ENCODE measurements at regions not wholly inside any gene's neighbourhood (a gene's known extent, or its start where the extent isn't known, plus 50 kb on each side); places are given as distances from the start of the nearest gene placed in this dataset.

- CTCF ChIA-PET (ENCODE audit: low intra/inter-chr PET ratio, low total read pairs), result no interaction called here
- 98% methylated on average over 11 of the region's 11 CpGs for WGBS (ENCODE audit: low lambda C conversion rate)
These were observed 122.0 kb upstream of the AHR start for GRCh38 chr7:17176371-17177032.

More at GRCh38 chr7:17176371-17177032, 122.0 kb upstream of the AHR start:
- H3K27me3 ChIP-seq (ENCODE audit: control insufficient read depth in 1 of 2, insufficient read depth in 2 of 2, low read length in 2 of 2), result no peaks in the 10 kb centered on the region
- no peak overlapping the region for H3K27ac ChIP-seq (ENCODE audit: extremely low read length, insufficient read depth, low read length)
- H4K20me1 ChIP-seq (ENCODE audit: insufficient read depth, low read length), result no peaks in the 10 kb centered on the region
- FAIRE-seq (no peak), ATAC-seq (no peak), DNase-seq (ENCODE audit: low spot score) (no peak)
- H3K9me3 ChIP-seq (ENCODE audit: low read length), result no peaks in the 10 kb centered on the region
- no peak overlapping the region for H3K4me3 ChIP-seq (replicated peaks in 1 of 3; ENCODE audit: insufficient read depth in 1 of 3, low read depth in 2 of 3, low read length in 3 of 3)
- H3K79me2 ChIP-seq (ENCODE audit: insufficient read depth, low read length), result no peaks in the 10 kb centered on the region
- no peak for TF ChIP-seq MIER2 (CRISPR knock-in tag; IDR thresholded peaks at IDR 0.05)
- TF ChIP-seq E2F5 (CRISPR knock-in tag; conservative IDR thresholded peaks at IDR 0.05), result no peak
- TF ChIP-seq ZFX (CRISPR knock-in tag; IDR thresholded peaks at IDR 0.05; ENCODE audit: low read depth), result no peak
- TF ChIP-seq ZNF230 (CRISPR knock-in tag; IDR thresholded peaks at IDR 0.05), result no peak
- no peak for TF ChIP-seq PBX3 (CRISPR knock-in tag; IDR thresholded peaks at IDR 0.05; ENCODE audit: borderline replicate concordance)
- no peak for TF ChIP-seq BATF2 (CRISPR knock-in tag; IDR thresholded peaks at IDR 0.05)
- no peak overlapping the region for H3K9ac ChIP-seq (ENCODE audit: insufficient read depth, low read depth, low read length)
- POLR2A ChIA-PET, result no interaction called here
- no TSS peak for BruUV-seq (replicated peaks)
- in situ Hi-C loops (cut with HindIII; ENCODE audit: extremely low pct_ligation_motif_present, low pct_unique_long_range_greater_than_20kb) (no loop called here), intact Hi-C loops (cut with micrococcal nuclease; ENCODE audit: unreplicated experiment) (no loop called here)
- H2AFZ ChIP-seq (ENCODE audit: low read length), result no peak overlapping the region
- H3K4me2 ChIP-seq (ENCODE audit: low read depth, low read length), result no peak overlapping the region
- H3K4me1 ChIP-seq (ENCODE audit: insufficient read depth, low read length), result peaks cover 18% of the 10 kb centered on the region
- H3K36me3 ChIP-seq (replicated peaks in 1 of 2; ENCODE audit: control insufficient read depth in 1 of 2, insufficient read depth in 2 of 2, low read length in 2 of 2), result no peaks in the 10 kb centered on the region

All from HepG2 (cell line).